HEK293 (cell line): ENCODE measurements at regions not wholly inside any gene's neighbourhood (a gene's known extent, or its start where the extent isn't known, plus 50 kb on each side); places are given as distances from the start of the nearest gene placed in this dataset.

Source experiments
- CTCF ChIA-PET: fragments of 350-600 bp; formaldehyde crosslinking; extraction: SDS; loops from one replicate; lab custom pipeline; 2021; ENCODE audit warnings: antibody characterized with exemption; lab: Yijun Ruan, JAX
- POLR2A ChIA-PET: fragments of 300-600 bp; formaldehyde crosslinking; extraction: SDS; loops from one replicate; lab custom pipeline; 2020; ENCODE audit warnings: antibody characterized with exemption, inconsistent platforms; lab: Yijun Ruan, JAX
- H3K27ac ChIP-seq: fragments of 200-500 bp; sonication (Bioruptor generic); 2 replicates; pipeline ENCODE4 v1.5.1; 2014; ENCODE audit warnings: low read depth, low read length, control low read depth, inconsistent platforms; ENCODE audit errors: extremely low read depth
- H3K36me3 ChIP-seq, 2 experiments: fragments of 200-500 bp in 1 of 2; sonication (Bioruptor generic) in 1 of 2; 1 replicate in 1 of 2; 2 replicates in 1 of 2; pipeline ENCODE4 v1.5.1; 2014 to 2017; ENCODE audit warnings: inconsistent platforms in 2 of 2, low read length in 2 of 2; ENCODE audit not compliant: control insufficient read depth in 2 of 2, insufficient read depth in 1 of 2
- H3K4me1 ChIP-seq: fragments of 200-500 bp; sonication (Bioruptor generic); 2 replicates; pipeline ENCODE4 v1.5.1; 2014; ENCODE audit warnings: mild to moderate bottlenecking, low read length, inconsistent platforms; ENCODE audit not compliant: control insufficient read depth, insufficient read depth
- H3K4me3 ChIP-seq: 2 replicates; pipeline ENCODE4 v1.5.1; 2011; ENCODE audit warnings: low read depth, mild to moderate bottlenecking, control low read depth, low read length, moderate library complexity
- H3K9me3 ChIP-seq: fragments of 200-500 bp; sonication (Bioruptor generic); 2 replicates; pipeline ENCODE4 v1.5.1; 2014; ENCODE audit warnings: low read depth, low read length, inconsistent platforms; ENCODE audit not compliant: control insufficient read depth, insufficient read depth
- HIC1 ChIP-seq: fragments of 450-650 bp; formaldehyde crosslinking; IDR thresholded peaks from 2 replicates; pipeline ENCODE4 v1.5.1; 2016; ENCODE audit warnings: missing biosample characterization, missing genetic modification characterization
- KLF10 ChIP-seq: fragments of 450-650 bp; IDR thresholded peaks from 2 replicates; pipeline ENCODE4 v1.5.1; 2018; ENCODE audit warnings: missing biosample characterization, mild to moderate bottlenecking, missing genetic modification characterization
- REST ChIP-seq: fragments of 450-650 bp; formaldehyde crosslinking; IDR thresholded peaks from 2 replicates; pipeline ENCODE4 v1.5.1; 2016; ENCODE audit warnings: missing biosample characterization, missing genetic modification characterization
- SP7 ChIP-seq: fragments of 450-650 bp; formaldehyde crosslinking; IDR thresholded peaks from 2 replicates; pipeline ENCODE4 v1.5.1; 2016; ENCODE audit warnings: missing biosample characterization, missing genetic modification characterization
- TRIM28 ChIP-seq: IDR thresholded peaks from 2 replicates; pipeline ENCODE4 v1.6.1; 2011; ENCODE audit warnings: low read length, control low read depth, borderline replicate concordance
- WT1 ChIP-seq: fragments of 450-650 bp; formaldehyde crosslinking; IDR thresholded peaks from 2 replicates; pipeline ENCODE4 v1.5.1; 2016; ENCODE audit warnings: missing biosample characterization, missing genetic modification characterization
- YY2 ChIP-seq: fragments of 450-650 bp; formaldehyde crosslinking; IDR thresholded peaks from 2 replicates; pipeline ENCODE4 v1.5.1; 2016; ENCODE audit warnings: missing biosample characterization, missing genetic modification characterization
- ZBTB8A ChIP-seq: fragments of 450-650 bp; formaldehyde crosslinking; IDR thresholded peaks from 2 replicates; pipeline ENCODE4 v1.5.1; 2016; ENCODE audit warnings: missing biosample characterization, missing genetic modification characterization
- ZIC2 ChIP-seq: fragments of 450-650 bp; formaldehyde crosslinking; IDR thresholded peaks from 2 replicates; pipeline ENCODE4 v1.5.1; 2016; ENCODE audit warnings: missing biosample characterization, missing genetic modification characterization
- ZNF155 ChIP-seq: fragments of 450-650 bp; formaldehyde crosslinking; IDR thresholded peaks from 2 replicates; pipeline ENCODE4 v1.5.1; 2016; ENCODE audit warnings: missing biosample characterization, missing genetic modification characterization
- ZNF211 ChIP-seq: fragments of 450-650 bp; formaldehyde crosslinking; IDR thresholded peaks from 2 replicates; pipeline ENCODE4 v1.5.1; 2016; ENCODE audit warnings: low read depth, missing biosample characterization, missing genetic modification characterization
- ZNF302 ChIP-seq: fragments of 450-650 bp; formaldehyde crosslinking; IDR thresholded peaks from 2 replicates; pipeline ENCODE4 v1.5.1; 2016; ENCODE audit warnings: missing biosample characterization, missing genetic modification characterization, low read depth
- ZNF362 ChIP-seq: fragments of 450-650 bp; formaldehyde crosslinking; IDR thresholded peaks from 2 replicates; pipeline ENCODE4 v1.5.1; 2016; ENCODE audit warnings: missing biosample characterization, missing genetic modification characterization
- ZNF510 ChIP-seq: fragments of 450-650 bp; formaldehyde crosslinking; IDR thresholded peaks from 2 replicates; pipeline ENCODE4 v1.5.1; 2018; ENCODE audit warnings: mild to moderate bottlenecking, missing genetic modification characterization, missing biosample characterization; ENCODE audit not compliant: insufficient replicate concordance
- ZNF768 ChIP-seq: fragments of 450-650 bp; formaldehyde crosslinking; IDR thresholded peaks from 2 replicates; pipeline ENCODE4 v1.5.1; 2018; ENCODE audit warnings: missing biosample characterization, mild to moderate bottlenecking, missing genetic modification characterization
- ZSCAN16 ChIP-seq: fragments of 450-650 bp; formaldehyde crosslinking; IDR thresholded peaks from 2 replicates; pipeline ENCODE4 v1.5.1; 2016; ENCODE audit warnings: missing biosample characterization, missing genetic modification characterization
- ZSCAN30 ChIP-seq: fragments of 450-650 bp; IDR thresholded peaks from 2 replicates; pipeline ENCODE4 v1.5.1; 2018; ENCODE audit warnings: missing biosample characterization, mild to moderate bottlenecking, missing genetic modification characterization, moderate library complexity
- TF ChIP-seq, protein P1 (sequence below): fragments of 450-650 bp; formaldehyde crosslinking; IDR thresholded peaks from 2 replicates; pipeline ENCODE4 v1.5.1; 2016; ENCODE audit warnings: missing biosample characterization, missing genetic modification characterization
- TF ChIP-seq, protein P2 (sequence below): fragments of 450-650 bp; formaldehyde crosslinking; IDR thresholded peaks from 2 replicates; pipeline ENCODE4 v1.5.1; 2016; ENCODE audit warnings: missing biosample characterization, missing genetic modification characterization
- TF ChIP-seq, protein P3 (sequence below): fragments of 450-650 bp; formaldehyde crosslinking; IDR thresholded peaks from 2 replicates; pipeline ENCODE4 v1.5.1; 2017; ENCODE audit warnings: missing biosample characterization, missing genetic modification characterization
- TF ChIP-seq, protein P4 (sequence below): fragments of 450-650 bp; formaldehyde crosslinking; IDR thresholded peaks from 2 replicates; pipeline ENCODE4 v1.5.1; 2016; ENCODE audit warnings: missing biosample characterization, missing genetic modification characterization

GRCh38 chr11:129734654-129735053 is 81.0 kb upstream of the TMEM45B start:
- ChIA-PET POLR2A (no interaction called here), CTCF (interaction anchor here (0.9 kb wide), 1 partner anchor 14 kb away, joined by 4 read pairs; no protein-coding TSS in a partner anchor)
- no peak overlapping the region for H3K27ac ChIP-seq
- no peaks in the 10 kb centered on the region for H3K4me1 ChIP-seq
- TF ChIP-seq, protein P1, sequence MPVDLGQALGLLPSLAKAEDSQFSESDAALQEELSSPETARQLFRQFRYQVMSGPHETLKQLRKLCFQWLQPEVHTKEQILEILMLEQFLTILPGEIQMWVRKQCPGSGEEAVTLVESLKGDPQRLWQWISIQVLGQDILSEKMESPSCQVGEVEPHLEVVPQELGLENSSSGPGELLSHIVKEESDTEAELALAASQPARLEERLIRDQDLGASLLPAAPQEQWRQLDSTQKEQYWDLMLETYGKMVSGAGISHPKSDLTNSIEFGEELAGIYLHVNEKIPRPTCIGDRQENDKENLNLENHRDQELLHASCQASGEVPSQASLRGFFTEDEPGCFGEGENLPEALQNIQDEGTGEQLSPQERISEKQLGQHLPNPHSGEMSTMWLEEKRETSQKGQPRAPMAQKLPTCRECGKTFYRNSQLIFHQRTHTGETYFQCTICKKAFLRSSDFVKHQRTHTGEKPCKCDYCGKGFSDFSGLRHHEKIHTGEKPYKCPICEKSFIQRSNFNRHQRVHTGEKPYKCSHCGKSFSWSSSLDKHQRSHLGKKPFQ (tag by site-specific recombination), result no peak
- TF ChIP-seq, protein P2, sequence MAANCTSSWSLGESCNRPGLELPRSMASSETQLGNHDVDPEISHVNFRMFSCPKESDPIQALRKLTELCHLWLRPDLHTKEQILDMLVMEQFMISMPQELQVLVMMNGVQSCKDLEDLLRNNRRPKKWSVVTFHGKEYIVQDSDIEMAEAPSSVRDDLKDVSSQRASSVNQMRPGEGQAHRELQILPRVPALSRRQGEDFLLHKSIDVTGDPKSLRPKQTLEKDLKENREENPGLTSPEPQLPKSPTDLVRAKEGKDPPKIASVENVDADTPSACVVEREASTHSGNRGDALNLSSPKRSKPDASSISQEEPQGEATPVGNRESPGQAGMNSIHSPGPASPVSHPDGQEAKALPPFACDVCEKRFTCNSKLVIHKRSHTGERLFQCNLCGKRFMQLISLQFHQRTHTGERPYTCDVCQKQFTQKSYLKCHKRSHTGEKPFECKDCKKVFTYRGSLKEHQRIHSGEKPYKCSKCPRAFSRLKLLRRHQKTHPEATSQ (tag by site-specific recombination), result no peak
- TF ChIP-seq HIC1 (no peak), SP7 (tag by site-specific recombination) (no peak), TRIM28 (no peak), ZBTB8A (tag by site-specific recombination) (no peak), ZNF211 (tag by site-specific recombination) (no peak), ZNF362 (tag by site-specific recombination) (no peak), YY2 (no peak)
- TF ChIP-seq, protein P3, sequence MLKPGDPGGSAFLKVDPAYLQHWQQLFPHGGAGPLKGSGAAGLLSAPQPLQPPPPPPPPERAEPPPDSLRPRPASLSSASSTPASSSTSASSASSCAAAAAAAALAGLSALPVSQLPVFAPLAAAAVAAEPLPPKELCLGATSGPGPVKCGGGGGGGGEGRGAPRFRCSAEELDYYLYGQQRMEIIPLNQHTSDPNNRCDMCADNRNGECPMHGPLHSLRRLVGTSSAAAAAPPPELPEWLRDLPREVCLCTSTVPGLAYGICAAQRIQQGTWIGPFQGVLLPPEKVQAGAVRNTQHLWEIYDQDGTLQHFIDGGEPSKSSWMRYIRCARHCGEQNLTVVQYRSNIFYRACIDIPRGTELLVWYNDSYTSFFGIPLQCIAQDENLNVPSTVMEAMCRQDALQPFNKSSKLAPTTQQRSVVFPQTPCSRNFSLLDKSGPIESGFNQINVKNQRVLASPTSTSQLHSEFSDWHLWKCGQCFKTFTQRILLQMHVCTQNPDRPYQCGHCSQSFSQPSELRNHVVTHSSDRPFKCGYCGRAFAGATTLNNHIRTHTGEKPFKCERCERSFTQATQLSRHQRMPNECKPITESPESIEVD (tag by site-specific recombination), result no peak
- TF ChIP-seq, protein P4, sequence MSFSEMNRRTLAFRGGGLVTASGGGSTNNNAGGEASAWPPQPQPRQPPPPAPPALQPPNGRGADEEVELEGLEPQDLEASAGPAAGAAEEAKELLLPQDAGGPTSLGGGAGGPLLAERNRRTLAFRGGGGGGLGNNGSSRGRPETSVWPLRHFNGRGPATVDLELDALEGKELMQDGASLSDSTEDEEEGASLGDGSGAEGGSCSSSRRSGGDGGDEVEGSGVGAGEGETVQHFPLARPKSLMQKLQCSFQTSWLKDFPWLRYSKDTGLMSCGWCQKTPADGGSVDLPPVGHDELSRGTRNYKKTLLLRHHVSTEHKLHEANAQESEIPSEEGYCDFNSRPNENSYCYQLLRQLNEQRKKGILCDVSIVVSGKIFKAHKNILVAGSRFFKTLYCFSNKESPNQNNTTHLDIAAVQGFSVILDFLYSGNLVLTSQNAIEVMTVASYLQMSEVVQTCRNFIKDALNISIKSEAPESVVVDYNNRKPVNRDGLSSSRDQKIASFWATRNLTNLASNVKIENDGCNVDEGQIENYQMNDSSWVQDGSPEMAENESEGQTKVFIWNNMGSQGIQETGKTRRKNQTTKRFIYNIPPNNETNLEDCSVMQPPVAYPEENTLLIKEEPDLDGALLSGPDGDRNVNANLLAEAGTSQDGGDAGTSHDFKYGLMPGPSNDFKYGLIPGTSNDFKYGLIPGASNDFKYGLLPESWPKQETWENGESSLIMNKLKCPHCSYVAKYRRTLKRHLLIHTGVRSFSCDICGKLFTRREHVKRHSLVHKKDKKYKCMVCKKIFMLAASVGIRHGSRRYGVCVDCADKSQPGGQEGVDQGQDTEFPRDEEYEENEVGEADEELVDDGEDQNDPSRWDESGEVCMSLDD, result no peak
- H3K9me3 ChIP-seq, result no peaks in the 10 kb centered on the region
- no peak overlapping the region for H3K4me3 ChIP-seq
- H3K36me3 ChIP-seq, result no peaks in the 10 kb centered on the region

- Histone ChIP-seq H3K4me3 (no peak overlapping the region), H3K36me3 (no peaks in the 10 kb centered on the region), H3K4me1 (no peaks in the 10 kb centered on the region), H3K9me3 (no peaks in the 10 kb centered on the region), H3K27ac (no peak overlapping the region)
- ChIA-PET POLR2A (no interaction called here), CTCF (interaction anchor here (0.6 to 2.8 kb wide), 2 partner anchors 12 to 165 kb away, joined by 3 to 11 read pairs; no protein-coding TSS in a partner anchor)
- no peak for TF ChIP-seq ZNF302
- no peak for TF ChIP-seq ZNF510 (tag by site-specific recombination)
- no peak for TF ChIP-seq ZNF768
- TF ChIP-seq REST (tag by site-specific recombination), result no peak
- no peak for TF ChIP-seq WT1 (tag by site-specific recombination)
- TF ChIP-seq ZSCAN30 (tag by site-specific recombination), result no peak
- no peak for TF ChIP-seq ZIC2
- TF ChIP-seq ZSCAN16 (tag by site-specific recombination), result no peak
- TF ChIP-seq ZNF155, result no peak
- no peak for TF ChIP-seq KLF10 (tag by site-specific recombination)
Observed at GRCh38 chr11:129737831-129738230, 77.8 kb upstream of the TMEM45B start.
